AG09319 (cell line): ENCODE measurements at regions not wholly inside any gene's neighbourhood (a gene's known extent, or its start where the extent isn't known, plus 50 kb on each side); places are given as distances from the start of the nearest gene placed in this dataset.

Experiments used
- DNase-seq: peaks from one replicate; pipeline ENCODE4 v3.0.0-alpha.2; 2010; ENCODE audit warnings: low read depth; ENCODE audit errors: extremely low read depth
- TF ChIP-seq, protein P1 (sequence below): IDR thresholded peaks from 2 replicates; pipeline ENCODE4 v1.5.1; 2011; ENCODE audit warnings: low read depth, mild to moderate bottlenecking, inconsistent platforms, low read length, moderate library complexity

DNA sequence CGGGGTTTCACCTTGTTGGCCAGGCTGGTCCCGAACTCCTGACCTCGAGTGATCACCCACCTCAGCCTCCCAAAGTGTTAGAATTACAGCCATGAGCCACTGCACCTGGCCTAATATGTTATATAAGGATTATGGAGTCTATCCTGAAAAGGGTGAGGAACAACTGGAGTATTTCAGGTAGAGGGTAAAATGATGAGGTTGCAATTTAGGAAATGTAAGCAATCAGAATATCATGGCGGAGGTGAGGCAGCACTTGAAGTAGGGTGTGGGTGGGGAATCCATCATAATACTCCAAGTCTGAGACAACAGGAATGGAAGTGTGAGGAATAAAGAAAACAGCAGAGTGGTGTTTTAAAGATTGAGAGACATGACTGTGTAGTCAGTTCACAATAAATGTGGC lies 582.2 kb downstream of the FGF9 start:
- no peak for DNase-seq
- TF ChIP-seq, protein P1, sequence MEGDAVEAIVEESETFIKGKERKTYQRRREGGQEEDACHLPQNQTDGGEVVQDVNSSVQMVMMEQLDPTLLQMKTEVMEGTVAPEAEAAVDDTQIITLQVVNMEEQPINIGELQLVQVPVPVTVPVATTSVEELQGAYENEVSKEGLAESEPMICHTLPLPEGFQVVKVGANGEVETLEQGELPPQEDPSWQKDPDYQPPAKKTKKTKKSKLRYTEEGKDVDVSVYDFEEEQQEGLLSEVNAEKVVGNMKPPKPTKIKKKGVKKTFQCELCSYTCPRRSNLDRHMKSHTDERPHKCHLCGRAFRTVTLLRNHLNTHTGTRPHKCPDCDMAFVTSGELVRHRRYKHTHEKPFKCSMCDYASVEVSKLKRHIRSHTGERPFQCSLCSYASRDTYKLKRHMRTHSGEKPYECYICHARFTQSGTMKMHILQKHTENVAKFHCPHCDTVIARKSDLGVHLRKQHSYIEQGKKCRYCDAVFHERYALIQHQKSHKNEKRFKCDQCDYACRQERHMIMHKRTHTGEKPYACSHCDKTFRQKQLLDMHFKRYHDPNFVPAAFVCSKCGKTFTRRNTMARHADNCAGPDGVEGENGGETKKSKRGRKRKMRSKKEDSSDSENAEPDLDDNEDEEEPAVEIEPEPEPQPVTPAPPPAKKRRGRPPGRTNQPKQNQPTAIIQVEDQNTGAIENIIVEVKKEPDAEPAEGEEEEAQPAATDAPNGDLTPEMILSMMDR: no peak

DNA sequence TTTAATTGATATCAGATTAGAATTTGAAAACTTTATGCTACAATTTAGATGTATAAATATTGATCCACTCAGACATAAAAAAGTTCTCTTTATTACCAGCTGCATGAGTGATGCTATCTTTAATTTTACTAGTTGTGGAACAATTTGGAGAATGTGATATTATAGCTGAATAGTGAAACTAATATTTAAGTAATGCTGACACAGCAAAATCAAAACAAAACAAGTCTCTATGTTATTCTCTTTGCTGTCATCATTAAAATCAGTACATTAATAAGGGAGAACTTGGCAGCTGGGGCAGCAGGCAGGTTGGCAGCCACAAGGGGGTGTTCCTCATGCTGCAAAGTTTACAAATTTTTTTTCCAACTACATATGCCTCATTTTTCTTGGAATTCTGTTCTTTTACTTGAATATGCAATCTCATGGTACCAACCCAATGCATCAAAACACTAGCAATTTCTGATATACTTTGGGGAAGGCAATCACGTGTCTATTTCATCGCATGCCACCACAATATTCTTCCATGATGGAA lies 585.3 kb downstream of the FGF9 start:
- TF ChIP-seq, protein P1: no peak
- no peak for DNase-seq

DNA sequence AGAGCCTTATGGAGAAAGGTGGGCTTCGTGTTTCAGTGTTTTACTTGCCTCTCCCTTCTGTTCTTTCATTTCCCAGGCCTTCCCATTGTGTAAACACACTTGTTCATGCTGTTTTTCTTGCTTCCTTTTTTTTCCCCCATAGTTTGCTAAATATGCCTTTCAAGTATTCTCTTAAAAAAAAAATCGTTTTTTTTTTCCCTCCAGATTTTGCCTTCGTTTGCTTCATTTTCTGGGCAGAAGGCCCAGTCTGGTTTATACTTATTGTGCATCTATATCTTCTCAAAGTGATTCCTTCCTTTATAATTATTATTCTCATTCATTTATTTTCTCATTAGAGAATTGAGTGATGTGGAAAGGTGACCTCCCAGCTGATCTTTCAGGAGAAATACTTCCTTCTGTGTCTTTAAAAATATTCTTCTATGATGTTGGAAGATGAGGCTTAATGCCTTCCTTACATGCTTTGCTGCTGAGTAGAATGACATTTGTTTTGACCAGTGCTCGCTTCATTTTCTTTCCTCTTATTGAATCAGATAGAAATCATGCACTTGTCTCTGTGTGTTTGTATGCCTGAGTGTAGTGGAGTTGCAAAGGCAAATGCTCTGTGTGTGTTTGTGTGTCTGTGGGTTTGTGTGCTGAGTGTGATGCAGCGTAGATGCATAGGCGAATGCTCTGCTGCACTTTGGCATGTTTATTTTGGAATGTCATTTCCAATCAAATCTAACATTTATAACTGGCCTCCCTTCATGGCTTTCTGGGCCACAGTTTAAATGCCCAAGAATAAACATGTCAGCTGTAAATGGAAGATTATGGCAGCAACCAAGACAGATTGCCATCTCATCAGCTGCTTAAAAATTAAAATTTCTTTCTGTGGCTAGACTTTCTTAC lies 591.4 kb downstream of the FGF9 start:
- TF ChIP-seq, protein P1: no peak
- no peak for DNase-seq

DNA sequence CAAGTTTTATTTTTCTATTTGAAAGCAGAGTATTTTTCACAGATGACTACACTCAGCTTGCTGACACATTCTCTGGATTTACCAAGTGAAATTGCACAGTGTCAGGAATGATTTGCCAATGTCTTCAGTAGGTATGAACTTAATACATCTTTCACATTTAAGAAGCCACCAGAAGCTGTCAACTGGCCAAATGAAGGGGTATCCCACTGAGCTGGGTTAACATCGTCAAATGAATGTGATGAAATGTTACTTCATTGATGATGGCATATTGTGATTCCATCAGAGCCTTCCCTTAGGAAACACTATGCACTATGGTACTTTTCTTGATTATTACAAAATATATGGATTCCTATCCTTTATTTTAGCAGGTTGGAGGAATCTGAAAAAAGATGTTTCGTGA lies 592.3 kb downstream of the FGF9 start:
- no peak for DNase-seq
- TF ChIP-seq, protein P1: no peak

DNA sequence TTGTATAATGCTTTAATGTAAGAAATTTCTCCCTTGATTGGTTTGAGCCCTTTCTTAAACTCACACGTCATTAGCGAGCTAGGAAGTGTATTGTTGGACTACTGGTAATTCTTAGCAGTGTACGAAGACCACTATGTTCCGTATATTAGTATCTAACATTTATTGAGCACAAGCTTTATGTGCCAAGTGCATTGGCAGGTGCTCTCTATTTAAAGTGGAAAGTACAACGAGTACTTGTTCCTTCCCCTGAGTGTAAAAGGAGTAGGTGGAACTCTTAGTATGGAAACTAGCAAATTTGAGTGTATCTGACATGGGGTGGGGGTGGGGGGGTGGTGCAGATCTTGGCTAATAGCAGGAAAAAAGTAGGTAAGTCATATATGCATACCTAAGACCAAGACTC lies 594.7 kb downstream of the FGF9 start:
- TF ChIP-seq, protein P1: no peak

DNA sequence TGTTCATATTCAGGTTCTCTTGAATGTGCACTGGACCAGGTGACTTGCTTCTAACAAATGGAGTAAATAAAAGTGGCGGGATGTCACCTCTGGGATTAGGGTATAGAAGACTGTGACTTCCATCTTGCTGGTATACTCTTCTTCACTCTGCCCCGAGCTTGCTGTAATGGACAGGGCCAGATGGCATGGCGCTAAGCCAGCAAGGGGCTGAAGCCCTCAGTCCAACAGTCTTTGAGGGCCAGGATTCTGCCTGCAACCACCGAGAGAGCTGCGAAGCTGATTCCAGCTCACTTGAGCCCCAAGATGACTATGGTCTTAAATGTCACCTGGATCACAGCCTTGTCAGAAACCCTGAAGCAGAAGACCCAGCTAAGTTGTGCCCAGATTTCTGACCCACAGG lies 600.0 kb downstream of the FGF9 start:
- no peak for DNase-seq
- TF ChIP-seq, protein P1: no peak

More for the DNA sequence above, 594.7 kb downstream of the FGF9 start:
- no peak for DNase-seq

DNA sequence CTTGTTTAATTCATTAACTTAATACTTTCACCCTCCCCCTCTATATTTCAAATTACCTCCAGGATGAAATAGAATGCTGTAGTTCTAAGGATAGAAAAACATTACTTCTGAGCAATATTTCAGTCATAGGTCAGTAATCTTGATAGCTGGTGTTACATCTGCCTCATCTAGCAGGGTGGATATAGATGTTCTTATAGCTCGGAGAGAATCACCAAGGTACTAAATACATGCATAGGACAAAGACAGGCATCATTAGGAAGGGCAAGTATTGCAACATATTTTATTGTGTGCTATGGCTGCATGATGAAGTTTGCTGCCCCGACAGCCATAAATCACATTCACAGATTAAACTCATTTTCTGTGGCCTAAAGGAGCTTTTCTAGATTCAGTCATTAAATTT lies 601.0 kb downstream of the FGF9 start:
- DNase-seq: no peak
- TF ChIP-seq, protein P1: no peak
